Activated T-cell treated with anti-CD3 and anti-CD28 coated beads for 48 hours (primary cell): ENCODE measurements at regions not wholly inside any gene's neighbourhood (a gene's known extent, or its start where the extent isn't known, plus 50 kb on each side); places are given as distances from the start of the nearest gene placed in this dataset.

Source experiments
- DNase-seq: peaks from one replicate; pipeline ENCODE4 v3.0.0-alpha.2; 2020; ENCODE audit warnings: low read depth

- no peak for DNase-seq
These were observed 53.6 kb upstream of the CLDN10 start for GRCh38 chr13:95498886-95499285.

GRCh38 chr13:95499811-95500712 is 52.5 kb upstream of the CLDN10 start:
- DNase-seq, result no peak

GRCh38 chr13:95502216-95502615 is 50.3 kb upstream of the CLDN10 start:
- no peak for DNase-seq
